ENCODE measurements at regions not wholly inside any gene's neighbourhood (a gene's known extent, or its start where the extent isn't known, plus 50 kb on each side); places are given as distances from the start of the nearest gene placed in this dataset.

DNA sequence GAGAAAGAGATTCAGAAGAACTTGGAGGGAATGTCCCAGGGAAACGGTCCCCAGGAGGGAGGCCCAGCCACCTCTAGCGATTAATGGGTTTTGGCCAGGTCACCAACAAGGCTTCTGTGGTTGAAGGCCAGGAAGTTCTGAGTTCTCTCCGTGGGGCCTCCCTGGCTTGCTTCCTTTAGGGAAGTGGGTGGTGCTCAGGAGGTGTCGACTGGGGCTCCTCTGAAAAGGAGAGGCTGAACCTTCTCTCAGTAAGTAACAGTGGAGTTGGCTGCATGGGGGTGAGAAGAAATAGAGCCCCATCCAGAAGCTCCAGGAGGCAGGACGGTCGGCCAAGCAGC lies 77.1 kb upstream of the GSE1 start:
- TF ChIP-seq, protein P1, sequence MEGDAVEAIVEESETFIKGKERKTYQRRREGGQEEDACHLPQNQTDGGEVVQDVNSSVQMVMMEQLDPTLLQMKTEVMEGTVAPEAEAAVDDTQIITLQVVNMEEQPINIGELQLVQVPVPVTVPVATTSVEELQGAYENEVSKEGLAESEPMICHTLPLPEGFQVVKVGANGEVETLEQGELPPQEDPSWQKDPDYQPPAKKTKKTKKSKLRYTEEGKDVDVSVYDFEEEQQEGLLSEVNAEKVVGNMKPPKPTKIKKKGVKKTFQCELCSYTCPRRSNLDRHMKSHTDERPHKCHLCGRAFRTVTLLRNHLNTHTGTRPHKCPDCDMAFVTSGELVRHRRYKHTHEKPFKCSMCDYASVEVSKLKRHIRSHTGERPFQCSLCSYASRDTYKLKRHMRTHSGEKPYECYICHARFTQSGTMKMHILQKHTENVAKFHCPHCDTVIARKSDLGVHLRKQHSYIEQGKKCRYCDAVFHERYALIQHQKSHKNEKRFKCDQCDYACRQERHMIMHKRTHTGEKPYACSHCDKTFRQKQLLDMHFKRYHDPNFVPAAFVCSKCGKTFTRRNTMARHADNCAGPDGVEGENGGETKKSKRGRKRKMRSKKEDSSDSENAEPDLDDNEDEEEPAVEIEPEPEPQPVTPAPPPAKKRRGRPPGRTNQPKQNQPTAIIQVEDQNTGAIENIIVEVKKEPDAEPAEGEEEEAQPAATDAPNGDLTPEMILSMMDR (IDR thresholded peaks at IDR 0.05) = no peak
- no peak for TF ChIP-seq POLR2A (IDR thresholded peaks at IDR 0.05)
